ENCODE measurements at regions not wholly inside any gene's neighbourhood (a gene's known extent, or its start where the extent isn't known, plus 50 kb on each side); places are given as distances from the start of the nearest gene placed in this dataset.
"Not testable (repeated sequence)": the region's sequence is repeated elsewhere in the genome, so short reads cannot be mapped to it uniquely, and the experiment has no call there.

DNA sequence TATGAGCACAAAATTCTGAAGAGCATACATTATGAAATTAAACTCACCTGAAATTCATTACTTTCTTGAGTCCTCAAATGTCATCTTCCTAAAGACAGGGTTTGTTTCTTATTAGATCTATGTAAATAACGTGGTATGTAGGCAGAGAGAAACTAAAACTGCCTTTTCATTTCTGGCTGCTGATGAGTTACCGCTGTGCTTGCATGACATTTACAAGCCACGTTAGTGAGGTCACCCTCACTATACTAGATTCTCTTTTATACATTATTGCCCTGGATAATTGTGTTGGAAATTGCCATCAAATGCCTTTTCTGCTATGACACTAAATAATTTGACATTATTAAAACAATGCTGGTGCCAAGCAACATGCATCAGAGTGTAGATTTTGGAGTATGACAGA is 748.3 kb upstream of the ANO3 start:
- ATAC-seq (ENCODE audit: poor library complexity) (no peak), DNase-seq (no peak)
- intact Hi-C loops (cut with DNase I), result no loop called here

DNA sequence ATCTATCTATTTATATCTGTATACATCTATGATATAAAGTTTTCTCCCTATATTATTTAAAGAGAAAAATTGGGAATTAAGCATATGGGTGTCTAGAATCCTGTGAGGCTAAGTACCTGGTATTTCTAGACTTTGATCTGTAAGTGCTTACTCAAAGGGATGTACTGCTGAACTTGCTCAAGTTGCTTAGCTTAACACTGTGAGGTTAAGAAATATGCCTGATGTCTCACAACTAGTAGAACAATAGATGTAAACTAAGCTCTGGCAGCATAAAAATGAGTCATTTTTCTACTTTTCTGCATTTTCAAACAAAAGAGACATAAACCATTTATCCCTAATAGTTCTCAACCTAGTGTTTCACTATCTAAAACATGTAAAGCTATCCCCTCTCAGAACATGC is 744.4 kb upstream of the ANO3 start:
- DNase-seq, result no peak
- intact Hi-C loops (cut with DNase I), result no loop called here
- no peak for ATAC-seq (ENCODE audit: poor library complexity)

DNA sequence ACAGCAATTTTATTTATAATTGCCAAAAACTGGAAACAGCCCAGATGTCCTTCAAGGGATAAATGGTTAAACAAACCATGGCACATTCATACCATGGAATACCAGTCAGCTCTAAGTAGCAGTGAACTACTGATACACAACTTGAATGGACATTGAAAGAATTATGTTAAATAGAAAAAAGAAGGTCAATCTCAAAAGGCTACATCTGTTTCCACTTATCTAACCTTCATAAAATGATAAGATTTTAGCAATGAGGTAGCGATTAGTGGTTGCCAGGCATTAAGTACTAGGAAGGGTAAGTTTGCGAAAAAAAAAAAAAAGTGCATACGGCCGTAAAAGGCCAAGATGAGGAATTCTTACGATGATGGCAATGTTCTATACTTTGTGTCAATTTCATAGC is 738.7 kb upstream of the ANO3 start:
- no peak for DNase-seq
- ATAC-seq (ENCODE audit: poor library complexity), result no peak
- intact Hi-C loops (cut with DNase I), result no loop called here

DNA sequence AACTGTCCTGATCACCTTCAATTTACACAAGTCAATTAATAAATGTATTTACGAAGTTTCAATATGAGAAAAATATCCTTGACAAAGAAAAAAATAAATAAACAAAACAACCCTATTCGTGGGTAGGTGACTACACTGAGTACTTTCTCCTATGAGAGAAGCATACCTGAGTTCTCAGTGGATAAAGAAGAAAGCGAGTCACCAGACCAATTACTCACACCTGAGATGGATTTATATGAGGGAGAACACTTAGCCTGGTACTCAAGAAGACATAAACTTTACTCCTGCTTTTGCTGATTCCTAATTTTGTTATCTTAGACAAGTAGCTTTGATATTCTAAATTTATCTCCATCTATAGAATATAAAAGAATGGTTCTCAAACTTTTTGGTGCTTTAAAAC is 735.2 kb upstream of the ANO3 start:
- DNase-seq (no peak), ATAC-seq (ENCODE audit: poor library complexity) (no peak)
- intact Hi-C loops (cut with DNase I), result no loop called here

DNA sequence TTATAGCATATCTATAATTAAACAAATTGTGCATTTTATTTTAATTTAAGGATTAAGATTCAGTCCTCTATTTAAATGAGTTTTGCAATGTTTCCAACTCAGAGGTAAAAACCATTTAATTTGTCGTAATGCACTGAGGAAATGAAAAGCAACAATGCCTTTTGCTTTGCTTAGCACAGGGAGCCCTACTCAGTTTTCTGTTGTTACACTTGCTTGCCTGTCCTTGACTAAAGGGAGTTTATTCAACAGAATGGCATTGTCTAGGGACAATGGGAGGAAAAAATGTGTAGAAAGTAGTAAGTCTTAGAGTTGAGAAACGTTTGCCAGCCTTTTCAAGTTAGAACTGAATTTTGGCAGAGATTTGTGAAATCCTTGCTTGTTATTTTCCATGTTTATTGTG is 734.2 kb upstream of the ANO3 start:
- no peak for ATAC-seq (ENCODE audit: poor library complexity)
- intact Hi-C loops (cut with DNase I), result no loop called here
- no peak for DNase-seq

DNA sequence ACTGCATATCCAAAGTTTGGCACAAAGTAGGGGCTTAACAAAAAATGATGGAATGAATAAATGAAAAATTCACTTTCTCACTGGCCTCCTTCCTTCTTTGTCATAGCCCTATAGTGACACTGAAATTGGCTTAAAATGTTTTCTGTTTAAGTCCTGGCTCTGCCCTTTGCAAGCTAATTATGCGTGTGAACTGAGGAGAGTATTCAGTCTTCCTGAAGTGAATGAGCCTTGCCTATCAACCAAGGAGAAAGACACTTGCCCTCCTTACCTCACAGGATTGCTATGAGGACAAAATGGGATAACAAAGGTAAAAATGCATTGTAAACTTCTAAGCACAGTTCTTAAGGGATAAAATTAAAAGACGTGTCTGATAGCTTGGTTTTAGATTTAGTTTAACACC is 729.8 kb upstream of the ANO3 start:
- no peak for ATAC-seq (ENCODE audit: poor library complexity)
- intact Hi-C loops (cut with DNase I), result no loop called here
- DNase-seq, result no peak

DNA sequence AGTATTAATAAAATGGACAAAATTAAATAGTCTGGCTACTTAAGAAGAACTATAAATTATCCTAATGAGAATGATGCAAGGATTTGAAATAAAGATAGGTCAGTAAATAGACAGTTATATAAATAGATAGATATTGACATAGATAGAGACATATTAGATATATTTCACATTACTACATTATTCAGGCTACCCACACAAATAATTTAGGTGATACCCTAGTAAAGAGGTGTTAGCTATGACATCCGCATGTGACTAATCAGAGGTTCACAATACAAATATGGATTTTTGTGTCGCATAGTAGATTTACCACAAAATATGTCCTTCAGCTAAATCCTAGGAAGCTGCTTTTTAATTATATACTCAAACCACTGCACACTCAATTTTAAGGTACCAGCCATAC is 729.0 kb upstream of the ANO3 start:
- intact Hi-C loops (cut with DNase I), result no loop called here
- no peak for ATAC-seq (ENCODE audit: poor library complexity)

DNA sequence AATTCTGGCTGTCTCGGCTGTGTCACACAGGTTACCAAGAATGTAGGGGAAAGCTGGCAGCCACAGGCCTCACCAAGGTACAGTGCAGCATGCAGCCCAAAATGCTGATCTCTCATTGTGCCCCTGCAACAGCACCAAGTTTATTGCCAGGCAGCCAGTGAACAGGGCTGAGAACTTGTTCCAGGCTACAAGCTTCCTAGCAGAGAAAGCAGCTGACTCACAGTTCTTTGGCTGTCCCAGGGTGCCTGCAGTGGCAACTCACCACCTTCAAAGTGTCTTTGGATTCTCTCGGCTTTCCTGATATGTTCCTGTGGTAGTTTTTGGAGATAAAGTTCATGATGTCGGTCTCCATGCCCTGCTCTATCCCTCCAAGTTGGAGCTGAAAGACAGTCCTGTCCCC is 719.1 kb upstream of the ANO3 start:
- intact Hi-C loops (cut with DNase I), result no loop called here
- no peak for DNase-seq
- peak; percentile 31 for ATAC-seq (ENCODE audit: poor library complexity)

More for the DNA sequence above, 729.0 kb upstream of the ANO3 start:
- no peak for DNase-seq

DNA sequence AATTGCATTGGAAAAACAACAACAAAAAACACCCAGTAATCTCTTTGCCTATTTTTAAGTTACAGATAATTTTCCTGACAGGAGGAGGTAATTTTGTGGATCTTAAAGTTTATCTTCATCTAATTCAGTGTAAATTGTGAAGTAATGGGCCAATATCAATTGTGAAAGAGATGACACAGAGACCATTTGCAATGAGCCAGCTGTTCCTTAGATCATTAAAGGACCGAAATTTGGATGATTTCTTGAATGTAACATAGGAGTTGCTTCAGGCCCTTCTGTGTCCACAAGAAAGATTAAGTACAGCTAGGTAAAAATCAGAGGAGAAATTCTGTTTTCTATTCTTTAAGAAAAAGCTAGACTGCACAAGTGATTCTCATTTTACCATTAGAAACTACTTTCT is 718.5 kb upstream of the ANO3 start:
- intact Hi-C loops (cut with DNase I), result no loop called here
- no peak for ATAC-seq (ENCODE audit: poor library complexity)
- DNase-seq, result no peak

DNA sequence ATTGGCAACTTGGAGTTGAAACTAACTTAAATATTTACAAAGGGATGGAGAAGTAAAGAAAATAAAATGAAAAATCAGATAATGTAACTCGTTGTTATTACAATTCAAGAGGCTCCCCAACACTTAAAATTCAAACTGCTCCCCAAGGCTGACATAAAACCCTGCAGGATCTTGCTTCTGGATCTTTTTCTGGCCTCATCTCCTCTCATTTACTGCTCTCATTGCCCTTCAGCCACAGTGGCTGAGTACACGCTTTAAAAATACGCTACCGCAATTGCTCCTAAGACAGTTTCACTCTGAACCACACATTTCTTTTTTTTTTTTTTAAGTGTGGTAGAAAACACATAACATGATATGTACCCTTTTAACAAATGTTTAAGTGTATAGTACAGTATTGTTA is 718.1 kb upstream of the ANO3 start:
- intact Hi-C loops (cut with DNase I), result no loop called here
- DNase-seq, result no peak

DNA sequence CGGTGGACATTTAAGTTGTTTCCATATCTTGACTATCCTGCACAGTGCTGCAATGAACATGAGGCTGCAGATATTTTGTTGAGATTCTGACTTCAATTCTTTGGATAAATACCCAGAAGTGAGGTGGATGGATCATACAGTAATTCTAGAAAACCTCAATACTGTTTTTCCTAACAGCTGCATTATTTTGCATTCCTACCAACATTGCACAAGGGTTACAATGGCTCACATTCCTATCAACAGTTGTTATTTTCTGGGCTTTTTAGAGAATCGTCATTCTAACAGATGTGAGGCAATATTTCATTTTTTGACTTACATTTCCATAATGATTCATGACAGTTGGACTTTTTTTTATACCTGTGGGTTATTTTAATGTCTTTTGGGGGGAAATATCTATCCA is 716.9 kb upstream of the ANO3 start:
- no peak for DNase-seq
- intact Hi-C loops (cut with DNase I), result no loop called here
- ATAC-seq (ENCODE audit: poor library complexity), result no peak

More for the DNA sequence above, 718.1 kb upstream of the ANO3 start:
- ATAC-seq (ENCODE audit: poor library complexity), result no peak

DNA sequence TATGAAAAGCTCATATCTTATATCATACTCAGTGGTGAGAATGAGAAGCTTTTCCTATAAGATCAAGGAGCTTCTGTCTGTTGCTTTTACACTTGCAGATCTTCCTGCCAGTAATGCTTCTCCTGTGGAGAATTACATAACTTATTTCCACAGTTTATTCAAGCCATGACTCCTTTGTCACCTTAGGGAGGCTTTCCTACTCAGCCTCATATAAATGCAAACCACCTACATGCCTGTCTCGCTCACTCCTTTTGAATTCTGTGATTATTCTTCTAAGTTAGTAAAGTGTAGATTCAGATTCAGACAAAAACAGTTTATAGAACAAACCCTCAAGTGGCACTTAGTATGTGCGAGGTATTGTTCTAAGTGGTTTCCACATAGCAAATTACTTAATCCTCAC is 716.1 kb upstream of the ANO3 start:
- intact Hi-C loops (cut with DNase I), result no loop called here

DNA sequence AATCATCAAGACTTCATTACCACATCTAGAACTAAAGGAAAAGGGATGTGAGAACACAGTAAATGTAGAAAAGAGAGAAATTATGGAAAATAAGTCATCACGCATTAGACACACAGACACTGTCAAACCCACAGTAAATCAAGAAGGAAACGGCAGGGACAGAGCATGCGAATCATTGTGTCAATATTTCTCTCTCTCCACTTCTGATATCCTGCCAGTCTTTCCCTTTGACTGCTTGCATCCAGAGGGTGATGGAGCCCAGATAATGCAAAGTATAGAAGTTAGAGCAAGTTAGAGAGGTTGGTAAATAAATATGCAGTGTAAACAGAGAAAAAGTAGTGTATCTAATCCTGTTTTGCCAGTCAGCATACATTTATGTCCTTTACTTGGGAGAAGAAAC is 706.8 kb upstream of the ANO3 start:
- no peak for DNase-seq
- no peak for ATAC-seq (ENCODE audit: poor library complexity)
- intact Hi-C loops (cut with DNase I), result no loop called here

More for the DNA sequence above, 716.1 kb upstream of the ANO3 start:
- no peak for ATAC-seq (ENCODE audit: poor library complexity)
- no peak for DNase-seq

DNA sequence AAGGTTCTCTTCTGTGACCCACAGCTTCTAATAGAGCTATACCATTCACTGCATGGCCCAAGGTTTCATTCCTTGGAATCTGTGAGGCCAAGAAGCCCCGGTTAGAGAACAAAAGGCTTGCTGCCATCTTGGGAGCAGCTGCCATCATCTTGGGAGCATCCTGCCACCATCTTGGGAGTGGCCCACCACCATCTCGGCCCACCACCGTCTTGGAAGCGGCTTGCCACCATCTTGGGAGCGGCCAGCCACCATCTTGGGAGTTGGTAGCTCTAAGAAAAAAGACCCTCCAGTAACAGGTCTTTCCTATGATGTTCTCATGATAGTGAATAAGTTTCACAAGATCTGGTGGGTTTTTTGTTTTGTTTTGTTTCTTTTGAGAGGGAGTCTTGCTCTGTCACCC is 703.9 kb upstream of the ANO3 start:
- intact Hi-C loops (cut with DNase I), result no loop called here
- ATAC-seq (ENCODE audit: poor library complexity) (no peak), DNase-seq (no peak)

DNA sequence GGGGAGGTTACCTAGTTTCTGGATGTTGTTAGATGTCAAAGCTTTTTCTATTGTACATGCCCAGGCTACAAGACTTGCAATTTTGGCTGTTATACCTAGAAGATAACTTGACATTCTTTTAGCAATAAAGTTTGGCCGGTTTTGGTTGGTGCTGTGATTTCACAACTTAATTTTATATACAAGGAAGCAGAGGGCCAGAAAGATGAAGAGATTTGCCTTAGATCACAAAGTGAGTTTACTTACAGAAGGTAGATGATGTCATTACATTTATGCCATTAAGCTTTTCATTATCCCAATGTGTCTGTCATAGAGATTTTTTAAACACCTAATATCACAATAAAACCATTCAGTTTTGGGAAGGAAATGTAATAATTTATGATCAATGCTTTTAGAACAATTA is 698.7 kb upstream of the ANO3 start:
- intact Hi-C loops (cut with DNase I), result no loop called here
- ATAC-seq (ENCODE audit: poor library complexity), result no peak
- DNase-seq, result no peak

DNA sequence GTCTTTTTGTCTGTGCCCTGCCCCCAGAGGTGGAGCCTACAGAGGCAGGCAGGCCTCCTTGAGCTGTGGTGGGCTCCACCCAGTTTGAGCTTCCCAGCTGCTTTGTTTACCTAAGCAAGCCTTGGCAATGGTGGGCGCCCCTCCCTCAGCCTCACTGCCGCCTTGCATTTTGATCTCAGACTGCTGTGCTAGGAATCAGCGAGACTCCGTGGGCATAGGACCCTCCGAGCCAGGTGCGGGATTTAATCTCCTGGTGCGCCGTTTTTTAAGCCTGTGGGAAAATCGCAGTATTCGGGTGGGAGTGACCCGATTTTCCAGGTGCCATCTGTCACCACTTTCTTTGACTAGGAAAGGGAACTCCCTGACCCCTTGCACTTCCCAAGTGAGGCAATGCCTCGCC is 682.7 kb upstream of the ANO3 start:
- DNase-seq; intact Hi-C loops (cut with DNase I); ATAC-seq (ENCODE audit: poor library complexity): not testable (repeated sequence)

DNA sequence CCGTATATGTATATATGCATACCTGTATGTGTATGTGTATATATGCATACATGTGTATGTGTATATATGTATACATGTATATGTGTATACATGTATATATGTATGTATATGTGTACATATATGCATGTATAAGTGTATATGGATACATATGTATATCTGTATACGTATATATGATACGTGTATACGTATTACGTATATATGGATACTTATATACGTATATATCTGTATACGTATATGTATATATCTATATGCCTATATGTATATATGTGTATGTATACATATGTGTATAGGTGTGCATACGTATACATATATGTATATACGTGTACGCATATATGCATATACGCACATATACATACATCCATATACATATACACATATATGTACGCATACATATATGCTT is 681.6 kb upstream of the ANO3 start:
- no peak for ATAC-seq (ENCODE audit: poor library complexity)

DNA sequence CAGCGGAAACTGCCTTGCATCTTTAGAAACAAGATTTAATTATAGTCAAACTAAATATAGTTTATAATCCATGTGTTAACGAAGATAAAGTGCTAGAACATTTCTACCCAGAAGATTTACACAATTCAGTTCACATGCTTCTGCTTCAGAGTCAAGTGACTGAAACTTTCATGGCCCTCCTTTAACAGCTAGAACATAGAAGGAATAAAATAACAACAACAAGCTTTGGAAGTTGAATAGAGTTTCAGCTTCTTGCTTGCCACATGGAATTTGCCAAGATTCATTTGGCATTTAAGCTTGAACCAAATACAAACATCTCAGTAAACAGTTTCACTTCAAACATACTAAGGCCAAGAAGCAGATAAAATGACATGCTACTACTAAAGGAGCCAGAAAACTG is 676.3 kb upstream of the ANO3 start:
- intact Hi-C loops (cut with DNase I), result no loop called here
- ATAC-seq (ENCODE audit: poor library complexity), result no peak
- DNase-seq, result no peak

More for the DNA sequence above, 681.6 kb upstream of the ANO3 start:
- DNase-seq, result no peak
- intact Hi-C loops (cut with DNase I), result no loop called here

DNA sequence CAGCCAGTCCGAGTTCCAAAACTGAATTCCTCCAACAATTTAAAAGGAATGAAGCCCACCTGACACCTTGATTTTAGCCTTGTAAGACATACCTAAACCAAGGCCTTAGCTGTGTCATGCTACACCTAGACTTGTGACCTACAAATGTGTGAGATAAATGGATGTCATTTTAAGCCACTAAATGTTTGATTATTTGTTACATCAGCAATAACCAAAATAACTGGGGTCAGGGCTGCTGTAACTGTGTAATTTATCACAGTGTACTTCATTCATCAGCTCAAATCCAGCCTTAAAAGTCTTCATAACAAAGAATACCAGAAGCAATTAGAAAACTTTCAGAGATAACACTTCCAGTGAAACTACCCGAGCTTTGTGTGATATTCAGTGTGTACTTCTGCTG is 673.0 kb upstream of the ANO3 start:
- intact Hi-C loops (cut with DNase I), result no loop called here
- ATAC-seq (ENCODE audit: poor library complexity) (no peak), DNase-seq (no peak)

DNA sequence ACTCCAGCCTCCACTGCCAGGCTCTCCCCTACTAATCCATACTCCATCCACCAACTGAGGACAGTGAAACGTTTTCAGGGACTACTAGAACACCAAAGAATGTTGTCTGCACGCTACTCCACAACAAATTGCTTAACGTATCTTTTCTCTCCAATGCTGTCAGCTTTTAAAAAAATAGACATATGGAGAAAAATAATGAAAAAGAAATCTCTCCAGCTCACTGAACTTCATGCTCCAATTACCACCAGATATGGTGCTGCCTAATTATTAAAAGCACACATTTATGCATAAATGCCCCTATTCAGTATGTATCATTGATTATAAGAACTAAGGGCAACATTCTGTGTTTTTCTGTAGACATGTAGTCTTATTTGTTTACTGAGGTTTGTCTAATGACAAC is 672.2 kb upstream of the ANO3 start:
- no peak for DNase-seq
- ATAC-seq (ENCODE audit: poor library complexity), result no peak
- intact Hi-C loops (cut with DNase I), result no loop called here

DNA sequence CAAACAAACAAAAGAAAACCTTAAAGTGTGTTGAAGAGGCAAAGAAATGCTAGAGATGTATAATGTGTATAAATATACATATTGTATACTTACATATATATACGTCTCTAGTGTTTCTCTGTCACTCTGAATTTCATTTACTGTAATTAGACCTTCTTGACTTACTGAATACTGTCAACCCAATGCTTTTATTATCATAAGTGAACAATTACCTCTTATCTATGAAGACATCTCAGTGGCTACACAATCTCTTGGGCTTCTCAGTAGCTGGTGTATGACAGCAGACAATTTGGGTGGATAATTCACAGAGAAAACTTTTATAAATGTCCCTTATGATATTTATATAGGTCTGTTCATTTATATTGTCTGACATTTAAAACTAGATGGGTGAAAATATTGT is 664.1 kb upstream of the ANO3 start:
- intact Hi-C loops (cut with DNase I), result no loop called here
- ATAC-seq (ENCODE audit: poor library complexity) (no peak), DNase-seq (no peak)

DNA sequence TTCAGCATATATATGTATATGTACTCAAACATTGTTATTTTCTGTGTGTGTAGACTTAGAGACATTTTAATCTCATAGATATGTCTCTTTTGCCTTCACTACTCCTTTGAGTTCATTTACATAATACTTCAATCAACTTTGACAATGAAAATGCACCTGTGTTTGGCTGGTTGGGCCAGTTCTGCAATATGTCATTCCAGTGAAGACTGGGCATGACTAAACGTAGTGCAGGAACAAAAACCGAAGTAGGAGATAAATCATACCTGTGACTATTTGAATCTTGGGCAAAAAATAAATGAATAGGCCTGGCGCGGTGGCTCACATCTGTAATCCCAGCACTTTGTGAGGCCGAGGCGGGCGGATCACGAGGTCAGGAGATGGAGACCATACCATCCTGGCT is 640.0 kb upstream of the ANO3 start:
- no peak for DNase-seq
- intact Hi-C loops (cut with DNase I), result no loop called here
- no peak for ATAC-seq (ENCODE audit: poor library complexity)

Measured in Right ventricle myocardium superior (tissue), 1 donor.